ENCODE measurements at regions not wholly inside any gene's neighbourhood (a gene's known extent, or its start where the extent isn't known, plus 50 kb on each side); places are given as distances from the start of the nearest gene placed in this dataset.
"Not testable (repeated sequence)": the region's sequence is repeated elsewhere in the genome, so short reads cannot be mapped to it uniquely, and the experiment has no call there.

GRCh38 chr4:4948370-4948769 lies 70.9 kb downstream of the CYTL1 start:
- H3K4me3 ChIP-seq (ENCODE audit: low read length): no peak overlapping the region

GRCh38 chr4:4950561-4951290 lies 68.5 kb downstream of the CYTL1 start:
- Histone ChIP-seq H3K27ac (ENCODE audit: low read depth, low read length) (no peak overlapping the region), H3K4me1 (ENCODE audit: insufficient read depth, low read length) (no peaks in the 10 kb centered on the region), H3K4me3 (ENCODE audit: low read length) (no peak overlapping the region), H3K9me3 (ENCODE audit: low read length) (no peaks in the 10 kb centered on the region), H3K36me3 (ENCODE audit: insufficient read depth, low read length) (no peaks in the 10 kb centered on the region), H3K27me3 (ENCODE audit: insufficient read depth, low read length, poor library complexity, severe bottlenecking) (no peaks in the 10 kb centered on the region)
- CTCF ChIA-PET: no interaction called here
- DNase-seq: no peak
- Mint-ChIP-seq H3K4me1 (no peaks in the 10 kb centered on the region), H3K27me3 (no peaks in the 10 kb centered on the region), H3K9me3 (peaks cover 0 to 10% (median 3%) of the 10 kb centered on the region in 5 donors), H3K27ac (no peak overlapping the region), H3K36me3 (no peaks in the 10 kb centered on the region), H3K4me3 (no peak overlapping the region)
- POLR2A ChIA-PET: no interaction called here

More at GRCh38 chr4:4948370-4948769, 70.9 kb downstream of the CYTL1 start:
- POLR2A ChIA-PET: no interaction called here
- Mint-ChIP-seq H3K4me1 (peaks cover 13 to 17% (median 16%) of the 10 kb centered on the region in 3 donors), H3K36me3 (no peaks in the 10 kb centered on the region), H3K27me3 (no peaks in the 10 kb centered on the region), H3K27ac (no peak overlapping the region), H3K9me3 (peaks cover 0 to 10% (median 1%) of the 10 kb centered on the region in 5 donors), H3K4me3 (no peak overlapping the region)
- H3K9me3 ChIP-seq (ENCODE audit: low read length): no peaks in the 10 kb centered on the region
- H3K27me3 ChIP-seq (ENCODE audit: insufficient read depth, low read length, poor library complexity, severe bottlenecking): no peaks in the 10 kb centered on the region
- H3K27ac ChIP-seq (ENCODE audit: low read depth, low read length): no peak overlapping the region
- CTCF ChIA-PET: no interaction called here
- no peak for DNase-seq
- H3K4me1 ChIP-seq (ENCODE audit: insufficient read depth, low read length): peaks cover 11% of the 10 kb centered on the region
- no peaks in the 10 kb centered on the region for H3K36me3 ChIP-seq (ENCODE audit: insufficient read depth, low read length)

- H3K27me3 ChIP-seq (ENCODE audit: insufficient read depth, low read length, poor library complexity, severe bottlenecking): no peaks in the 10 kb centered on the region
- no peak for DNase-seq
- ChIA-PET POLR2A (no interaction called here), CTCF (no interaction called here)
- Mint-ChIP-seq H3K27me3 (no peaks in the 10 kb centered on the region), H3K36me3 (no peaks in the 10 kb centered on the region), H3K4me3 (no peak overlapping the region), H3K27ac (no peak overlapping the region), H3K9me3 (peaks cover 0 to 9% (median 2%) of the 10 kb centered on the region in 5 donors), H3K4me1 (no peaks in the 10 kb centered on the region)
- no peaks in the 10 kb centered on the region for H3K36me3 ChIP-seq (ENCODE audit: insufficient read depth, low read length)
- no peak overlapping the region for H3K4me3 ChIP-seq (ENCODE audit: low read length)
- H3K27ac ChIP-seq (ENCODE audit: low read depth, low read length): no peak overlapping the region
- no peaks in the 10 kb centered on the region for H3K9me3 ChIP-seq (ENCODE audit: low read length)
- H3K4me1 ChIP-seq (ENCODE audit: insufficient read depth, low read length): no peaks in the 10 kb centered on the region
Measured at GRCh38 chr4:4952273-4952672, 67.0 kb downstream of the CYTL1 start.

- H3K27ac ChIP-seq (ENCODE audit: low read depth, low read length); H3K4me3 Mint-ChIP-seq; CTCF ChIA-PET; H3K36me3 ChIP-seq (ENCODE audit: insufficient read depth, low read length); H3K27me3 ChIP-seq (ENCODE audit: insufficient read depth, low read length, poor library complexity, severe bottlenecking); H3K4me1 Mint-ChIP-seq; H3K4me1 ChIP-seq (ENCODE audit: insufficient read depth, low read length); POLR2A ChIA-PET; DNase-seq; H3K4me3 ChIP-seq (ENCODE audit: low read length); H3K27ac Mint-ChIP-seq; H3K9me3 ChIP-seq (ENCODE audit: low read length): not testable (repeated sequence)
- Mint-ChIP-seq H3K36me3 (peaks cover 0 to 15% (median 4%) of the 10 kb centered on the region in 3 donors), H3K9me3 (peaks cover 27 to 39% (median 33%) of the 10 kb centered on the region in 5 donors), H3K27me3 (peaks cover 3 to 12% of the 10 kb centered on the region in 2 donors)
Measured at GRCh38 chr4:4959344-4960074, 59.7 kb downstream of the CYTL1 start.

- H3K4me1 Mint-ChIP-seq: no peaks in the 10 kb centered on the region
- CTCF ChIA-PET: no interaction called here
- peaks cover 33 to 41% (median 35%) of the 10 kb centered on the region in 5 donors for H3K9me3 Mint-ChIP-seq
- no peak overlapping the region for H3K4me3 Mint-ChIP-seq
- H3K27ac ChIP-seq (ENCODE audit: low read depth, low read length): no peak overlapping the region
- H3K27ac Mint-ChIP-seq: no peak overlapping the region
- H3K36me3 ChIP-seq (ENCODE audit: insufficient read depth, low read length): no peaks in the 10 kb centered on the region
- no peaks in the 10 kb centered on the region for H3K4me1 ChIP-seq (ENCODE audit: insufficient read depth, low read length)
- POLR2A ChIA-PET: no interaction called here
- H3K9me3 ChIP-seq (ENCODE audit: low read length): peaks cover 10% of the 10 kb centered on the region
- peaks cover 0 to 16% (median 4%) of the 10 kb centered on the region in 3 donors for H3K36me3 Mint-ChIP-seq
- no peaks in the 10 kb centered on the region for H3K27me3 ChIP-seq (ENCODE audit: insufficient read depth, low read length, poor library complexity, severe bottlenecking)
- H3K27me3 Mint-ChIP-seq: peaks cover 5 to 12% of the 10 kb centered on the region in 2 donors
- DNase-seq: no peak
- H3K4me3 ChIP-seq (ENCODE audit: low read length): no peak overlapping the region
Measured at GRCh38 chr4:4960574-4960973, 58.7 kb downstream of the CYTL1 start.

- Histone ChIP-seq H3K9me3 (ENCODE audit: low read length) (peaks cover 10% of the 10 kb centered on the region), H3K27me3 (ENCODE audit: insufficient read depth, low read length, poor library complexity, severe bottlenecking) (no peaks in the 10 kb centered on the region), H3K4me1 (ENCODE audit: insufficient read depth, low read length) (no peaks in the 10 kb centered on the region), H3K4me3 (ENCODE audit: low read length) (no peak overlapping the region), H3K27ac (ENCODE audit: low read depth, low read length) (no peak overlapping the region), H3K36me3 (ENCODE audit: insufficient read depth, low read length) (no peaks in the 10 kb centered on the region)
- ChIA-PET CTCF (no interaction called here), POLR2A (no interaction called here)
- Mint-ChIP-seq H3K9me3 (peaks cover 33 to 41% (median 35%) of the 10 kb centered on the region in 5 donors), H3K4me1 (no peaks in the 10 kb centered on the region), H3K27me3 (peaks cover 5 to 12% of the 10 kb centered on the region in 2 donors), H3K27ac (no peak overlapping the region), H3K36me3 (peaks cover 0 to 16% (median 4%) of the 10 kb centered on the region in 3 donors), H3K4me3 (no peak overlapping the region)
- no peak for DNase-seq
Measured at GRCh38 chr4:4961936-4962335, 57.3 kb downstream of the CYTL1 start.

- POLR2A ChIA-PET: no interaction called here
- no peak for DNase-seq
- peaks cover 5 to 12% of the 10 kb centered on the region in 2 donors for H3K27me3 Mint-ChIP-seq
- Histone ChIP-seq H3K9me3 (ENCODE audit: low read length) (peaks cover 10% of the 10 kb centered on the region), H3K27me3 (ENCODE audit: insufficient read depth, low read length, poor library complexity, severe bottlenecking) (no peaks in the 10 kb centered on the region), H3K4me3 (ENCODE audit: low read length) (no peak overlapping the region), H3K4me1 (ENCODE audit: insufficient read depth, low read length) (no peaks in the 10 kb centered on the region), H3K36me3 (ENCODE audit: insufficient read depth, low read length) (no peaks in the 10 kb centered on the region), H3K27ac (ENCODE audit: low read depth, low read length) (no peak overlapping the region)
- H3K36me3 Mint-ChIP-seq: peaks cover 0 to 16% (median 4%) of the 10 kb centered on the region in 3 donors
- no peak overlapping the region for H3K4me3 Mint-ChIP-seq
- peaks cover 33 to 41% (median 35%) of the 10 kb centered on the region in 5 donors for H3K9me3 Mint-ChIP-seq
- CTCF ChIA-PET: no interaction called here
- no peaks in the 10 kb centered on the region for H3K4me1 Mint-ChIP-seq
- H3K27ac Mint-ChIP-seq: peak overlapping the region in 1 of 8 donors; percentile 1
Measured at GRCh38 chr4:4962928-4963327, 56.3 kb downstream of the CYTL1 start.

Measured in CD8-positive, alpha-beta memory T cell (primary cell).